ENCODE measurements at regions not wholly inside any gene's neighbourhood (a gene's known extent, or its start where the extent isn't known, plus 50 kb on each side); places are given as distances from the start of the nearest gene placed in this dataset.

DNA sequence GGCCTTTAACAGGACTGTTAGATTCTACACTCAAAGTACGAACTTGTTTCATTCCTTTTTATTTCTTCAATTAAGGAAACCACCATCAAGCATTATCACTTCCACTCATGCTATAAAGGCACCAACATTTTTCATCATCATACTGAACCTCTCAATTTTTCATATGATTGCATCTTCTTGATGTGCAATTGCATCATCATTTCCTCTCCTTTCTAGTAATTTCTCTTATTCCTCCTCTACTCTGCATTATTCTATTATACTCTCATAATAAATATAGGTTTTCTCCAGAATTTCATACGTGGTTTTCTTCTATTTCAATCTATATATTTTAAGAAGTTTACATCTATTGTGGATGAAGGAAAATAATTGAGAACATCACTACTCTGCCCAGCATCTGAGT lies 506.2 kb upstream of the ZNF385D start:
- no peaks in the 10 kb centered on the region for H3K79me2 ChIP-seq (ENCODE audit: control insufficient read depth, insufficient read depth, low read length, poor library complexity)
- H3K4me1 ChIP-seq (ENCODE audit: control insufficient read depth in 1 of 2, insufficient read depth in 2 of 2, low read length in 2 of 2), result no peaks in the 10 kb centered on the region
- H3K4me2 ChIP-seq (ENCODE audit: low read length), result no peak overlapping the region
- no peaks in the 10 kb centered on the region for H3K27me3 ChIP-seq (ENCODE audit: insufficient read depth, low read length)
- H3K23ac ChIP-seq (ENCODE audit: low read length), result no peak overlapping the region
- no peak overlapping the region for H3K4ac ChIP-seq (ENCODE audit: low read depth, low read length)
- no peak overlapping the region for H2BK12ac ChIP-seq (ENCODE audit: low read length)
- no peak overlapping the region for H2AFZ ChIP-seq (ENCODE audit: insufficient read depth, low read length, poor library complexity)
- no peak overlapping the region for H3K27ac ChIP-seq (ENCODE audit: low read depth, low read length)
- H3K36me3 ChIP-seq (ENCODE audit: control insufficient read depth in 1 of 2, insufficient read depth in 2 of 2, low read length in 2 of 2), result no peaks in the 10 kb centered on the region
- no CpG with 5 or more reads among the region's 2 CpGs for WGBS (ENCODE audit: extremely low coverage, insufficient coverage, insufficient read length)
- H3K14ac ChIP-seq (ENCODE audit: low read length), result no peak overlapping the region
- H4K12ac ChIP-seq (ENCODE audit: low read depth, low read length), result no peak overlapping the region
- no peak overlapping the region for H3K9ac ChIP-seq (ENCODE audit: low read length)
- no peak overlapping the region for H3K18ac ChIP-seq (ENCODE audit: low read length)
- no peak overlapping the region for H4K91ac ChIP-seq (ENCODE audit: low read depth, low read length)
- no peaks in the 10 kb centered on the region for H3K79me1 ChIP-seq (ENCODE audit: low read length)
- no peak overlapping the region for H2BK120ac ChIP-seq (ENCODE audit: insufficient read depth, low read length, poor library complexity)
- no peaks in the 10 kb centered on the region for H3K9me3 ChIP-seq (ENCODE audit: insufficient read depth, low read depth, low read length)
- H2AK5ac ChIP-seq (ENCODE audit: low read length), result no peak overlapping the region
- no peak for DNase-seq
- H2BK5ac ChIP-seq (ENCODE audit: low read depth, low read length, poor library complexity), result no peak overlapping the region
- no peak overlapping the region for H4K8ac ChIP-seq (ENCODE audit: low read depth, low read length)
- H3K4me3 ChIP-seq (ENCODE audit: low read depth, low read length), result no peak overlapping the region

GRCh38 chr3:22262386-22262785 lies 511.4 kb upstream of the ZNF385D start:
- no peak overlapping the region for H4K8ac ChIP-seq (ENCODE audit: low read depth, low read length)
- H3K27ac ChIP-seq (ENCODE audit: low read depth, low read length), result no peak overlapping the region
- H3K9me3 ChIP-seq (ENCODE audit: insufficient read depth, low read depth, low read length), result no peaks in the 10 kb centered on the region
- no peak overlapping the region for H3K18ac ChIP-seq (ENCODE audit: low read length)
- H2BK120ac ChIP-seq (ENCODE audit: insufficient read depth, low read length, poor library complexity), result no peak overlapping the region
- DNase-seq, result no peak
- H3K27me3 ChIP-seq (ENCODE audit: insufficient read depth, low read length), result no peaks in the 10 kb centered on the region
- no peak overlapping the region for H4K91ac ChIP-seq (ENCODE audit: low read depth, low read length)
- no peak overlapping the region for H3K9ac ChIP-seq (ENCODE audit: low read length)
- H2BK12ac ChIP-seq (ENCODE audit: low read length), result no peak overlapping the region
- H3K36me3 ChIP-seq (ENCODE audit: control insufficient read depth in 1 of 2, insufficient read depth in 2 of 2, low read length in 2 of 2), result no peaks in the 10 kb centered on the region
- H3K4me2 ChIP-seq (ENCODE audit: low read length), result no peak overlapping the region
- no peaks in the 10 kb centered on the region for H3K4me1 ChIP-seq (ENCODE audit: control insufficient read depth in 1 of 2, insufficient read depth in 2 of 2, low read length in 2 of 2)
- H2AK5ac ChIP-seq (ENCODE audit: low read length), result no peak overlapping the region
- no peak overlapping the region for H3K23ac ChIP-seq (ENCODE audit: low read length)
- H4K12ac ChIP-seq (ENCODE audit: low read depth, low read length), result no peak overlapping the region
- no peaks in the 10 kb centered on the region for H3K79me2 ChIP-seq (ENCODE audit: control insufficient read depth, insufficient read depth, low read length, poor library complexity)
- no peaks in the 10 kb centered on the region for H3K79me1 ChIP-seq (ENCODE audit: low read length)
- no CpG with 5 or more reads among the region's 2 CpGs for WGBS (ENCODE audit: extremely low coverage, insufficient coverage, insufficient read length)
- no peak overlapping the region for H2AFZ ChIP-seq (ENCODE audit: insufficient read depth, low read length, poor library complexity)
- H3K14ac ChIP-seq (ENCODE audit: low read length), result no peak overlapping the region
- H2BK5ac ChIP-seq (ENCODE audit: low read depth, low read length, poor library complexity), result no peak overlapping the region
- no peak overlapping the region for H3K4me3 ChIP-seq (ENCODE audit: low read depth, low read length)
- no peak overlapping the region for H3K4ac ChIP-seq (ENCODE audit: low read depth, low read length)

DNA sequence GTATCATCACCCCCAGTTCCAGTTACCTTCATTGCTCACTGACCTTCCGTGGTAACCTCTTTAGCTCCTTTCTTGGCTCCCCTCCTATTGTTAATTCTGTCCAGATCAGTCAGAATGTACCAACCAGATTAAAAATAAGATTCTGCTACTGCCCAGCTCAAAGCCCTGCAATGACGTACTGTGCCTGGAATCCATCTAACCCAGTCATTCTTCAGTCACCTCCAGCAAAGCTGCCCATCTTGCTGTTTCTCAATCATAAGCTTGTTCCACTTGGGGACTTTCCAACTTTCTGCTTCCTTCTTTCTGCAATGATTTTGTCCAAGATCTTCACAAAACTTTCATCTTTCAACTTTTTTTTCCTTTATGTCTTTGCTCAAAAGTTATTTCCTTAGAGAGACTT lies 512.0 kb upstream of the ZNF385D start:
- no peak overlapping the region for H3K4me3 ChIP-seq (ENCODE audit: low read depth, low read length)
- H2AFZ ChIP-seq (ENCODE audit: insufficient read depth, low read length, poor library complexity), result no peak overlapping the region
- no peak overlapping the region for H3K27ac ChIP-seq (ENCODE audit: low read depth, low read length)
- no peaks in the 10 kb centered on the region for H3K4me1 ChIP-seq (ENCODE audit: control insufficient read depth in 1 of 2, insufficient read depth in 2 of 2, low read length in 2 of 2)
- WGBS (ENCODE audit: extremely low coverage, insufficient coverage, insufficient read length), result no CpG with 5 or more reads among the region's 2 CpGs
- no peak overlapping the region for H2BK12ac ChIP-seq (ENCODE audit: low read length)
- H3K36me3 ChIP-seq (ENCODE audit: control insufficient read depth in 1 of 2, insufficient read depth in 2 of 2, low read length in 2 of 2), result no peaks in the 10 kb centered on the region
- H4K8ac ChIP-seq (ENCODE audit: low read depth, low read length), result no peak overlapping the region
- no peak overlapping the region for H3K14ac ChIP-seq (ENCODE audit: low read length)
- H2BK120ac ChIP-seq (ENCODE audit: insufficient read depth, low read length, poor library complexity), result no peak overlapping the region
- H3K79me1 ChIP-seq (ENCODE audit: low read length), result no peaks in the 10 kb centered on the region
- H3K23ac ChIP-seq (ENCODE audit: low read length), result no peak overlapping the region
- no peak overlapping the region for H3K4ac ChIP-seq (ENCODE audit: low read depth, low read length)
- H3K79me2 ChIP-seq (ENCODE audit: control insufficient read depth, insufficient read depth, low read length, poor library complexity), result no peaks in the 10 kb centered on the region
- no peak overlapping the region for H4K12ac ChIP-seq (ENCODE audit: low read depth, low read length)
- no peaks in the 10 kb centered on the region for H3K9me3 ChIP-seq (ENCODE audit: insufficient read depth, low read depth, low read length)
- DNase-seq, result peak; percentile 1 to 24
- H3K18ac ChIP-seq (ENCODE audit: low read length), result no peak overlapping the region
- no peak overlapping the region for H3K9ac ChIP-seq (ENCODE audit: low read length)
- H3K27me3 ChIP-seq (ENCODE audit: insufficient read depth, low read length), result no peaks in the 10 kb centered on the region
- H3K4me2 ChIP-seq (ENCODE audit: low read length), result no peak overlapping the region
- no peak overlapping the region for H2AK5ac ChIP-seq (ENCODE audit: low read length)
- no peak overlapping the region for H2BK5ac ChIP-seq (ENCODE audit: low read depth, low read length, poor library complexity)
- no peak overlapping the region for H4K91ac ChIP-seq (ENCODE audit: low read depth, low read length)

DNA sequence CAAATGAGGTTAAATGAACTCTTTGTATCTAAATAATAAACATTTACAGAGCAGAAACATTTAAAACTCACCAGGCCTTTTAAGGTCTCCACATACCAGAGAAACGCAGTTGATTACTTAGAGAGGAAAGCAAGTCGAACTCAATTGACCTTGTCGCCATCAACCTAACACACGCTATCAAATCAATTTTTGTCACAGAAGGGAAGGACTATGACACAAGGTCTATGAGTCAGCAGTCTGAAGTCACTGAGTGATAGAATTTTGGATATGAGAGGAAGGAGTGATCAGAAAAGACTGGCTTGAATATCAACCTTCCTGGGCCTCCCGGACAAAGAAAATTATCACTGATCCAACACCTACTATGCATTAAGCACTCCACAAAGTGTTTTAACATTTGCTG lies 514.4 kb upstream of the ZNF385D start:
- no peaks in the 10 kb centered on the region for H3K79me2 ChIP-seq (ENCODE audit: control insufficient read depth, insufficient read depth, low read length, poor library complexity)
- H3K4ac ChIP-seq (ENCODE audit: low read depth, low read length), result no peak overlapping the region
- H3K23ac ChIP-seq (ENCODE audit: low read length), result no peak overlapping the region
- H2BK12ac ChIP-seq (ENCODE audit: low read length), result no peak overlapping the region
- no peak overlapping the region for H2BK120ac ChIP-seq (ENCODE audit: insufficient read depth, low read length, poor library complexity)
- H3K18ac ChIP-seq (ENCODE audit: low read length), result no peak overlapping the region
- no peak overlapping the region for H4K91ac ChIP-seq (ENCODE audit: low read depth, low read length)
- H3K4me3 ChIP-seq (ENCODE audit: low read depth, low read length), result no peak overlapping the region
- H3K27ac ChIP-seq (ENCODE audit: low read depth, low read length), result no peak overlapping the region
- no peak overlapping the region for H2BK5ac ChIP-seq (ENCODE audit: low read depth, low read length, poor library complexity)
- H3K9ac ChIP-seq (ENCODE audit: low read length), result no peak overlapping the region
- no peak overlapping the region for H4K8ac ChIP-seq (ENCODE audit: low read depth, low read length)
- no peaks in the 10 kb centered on the region for H3K9me3 ChIP-seq (ENCODE audit: insufficient read depth, low read depth, low read length)
- no peak overlapping the region for H4K12ac ChIP-seq (ENCODE audit: low read depth, low read length)
- H3K79me1 ChIP-seq (ENCODE audit: low read length), result no peaks in the 10 kb centered on the region
- no peak overlapping the region for H3K4me2 ChIP-seq (ENCODE audit: low read length)
- H2AFZ ChIP-seq (ENCODE audit: insufficient read depth, low read length, poor library complexity), result no peak overlapping the region
- DNase-seq, result no peak
- no peak overlapping the region for H2AK5ac ChIP-seq (ENCODE audit: low read length)
- no peaks in the 10 kb centered on the region for H3K36me3 ChIP-seq (ENCODE audit: control insufficient read depth in 1 of 2, insufficient read depth in 2 of 2, low read length in 2 of 2)
- H3K14ac ChIP-seq (ENCODE audit: low read length), result no peak overlapping the region
- H3K27me3 ChIP-seq (ENCODE audit: insufficient read depth, low read length), result no peaks in the 10 kb centered on the region
- WGBS (ENCODE audit: extremely low coverage, insufficient coverage, insufficient read length), result no CpG with 5 or more reads among the region's 5 CpGs
- no peaks in the 10 kb centered on the region for H3K4me1 ChIP-seq (ENCODE audit: control insufficient read depth in 1 of 2, insufficient read depth in 2 of 2, low read length in 2 of 2)
